A549 (cell line): ENCODE measurements at regions not wholly inside any gene's neighbourhood (a gene's known extent, or its start where the extent isn't known, plus 50 kb on each side); places are given as distances from the start of the nearest gene placed in this dataset.

Source experiments
- POLR2A ChIP-seq: IDR thresholded peaks from 2 replicates; pipeline ENCODE4 v1.6.1; 2012; ENCODE audit warnings: mild to moderate bottlenecking, low read length
- RAD21 ChIP-seq, 2 experiments: fragments of >200 bp in 1 of 2; sonication (Bioruptor Twin) in 1 of 2; formaldehyde crosslinking in 1 of 2; IDR thresholded peaks in 1 of 2; conservative IDR thresholded peaks in 1 of 2; 2 replicates in 1 of 2; 3 replicates in 1 of 2; pipeline ENCODE4 v1.6.1; 2012 to 2018; ENCODE audit warnings: inconsistent platforms in 1 of 2
- RCOR1 ChIP-seq: fragments of 150-350 bp; IDR thresholded peaks from 2 replicates; pipeline ENCODE4 v1.6.1; 2014; ENCODE audit warnings: antibody characterized with exemption, low read length, low read depth
- SMC3 ChIP-seq: fragments of >200 bp; sonication (Bioruptor Twin); formaldehyde crosslinking; IDR thresholded peaks from 3 replicates; pipeline ENCODE4 v1.6.1; 2018; ENCODE audit warnings: inconsistent platforms
- TP53 ChIP-seq: fragments of 250-450 bp; sonication (Bioruptor Pico); IDR thresholded peaks from 2 replicates; pipeline ENCODE4 v1.5.0; 2021; ENCODE audit warnings: mild to moderate bottlenecking, moderate library complexity
- TF ChIP-seq, protein P1 (sequence below): fragments of >200 bp; sonication (Bioruptor Twin); formaldehyde crosslinking; IDR thresholded peaks from 3 replicates; pipeline ENCODE4 v1.5.1; 2016
- TF ChIP-seq, protein P2 (sequence below): IDR thresholded peaks from 2 replicates; pipeline ENCODE4 v1.6.1; 2012

DNA sequence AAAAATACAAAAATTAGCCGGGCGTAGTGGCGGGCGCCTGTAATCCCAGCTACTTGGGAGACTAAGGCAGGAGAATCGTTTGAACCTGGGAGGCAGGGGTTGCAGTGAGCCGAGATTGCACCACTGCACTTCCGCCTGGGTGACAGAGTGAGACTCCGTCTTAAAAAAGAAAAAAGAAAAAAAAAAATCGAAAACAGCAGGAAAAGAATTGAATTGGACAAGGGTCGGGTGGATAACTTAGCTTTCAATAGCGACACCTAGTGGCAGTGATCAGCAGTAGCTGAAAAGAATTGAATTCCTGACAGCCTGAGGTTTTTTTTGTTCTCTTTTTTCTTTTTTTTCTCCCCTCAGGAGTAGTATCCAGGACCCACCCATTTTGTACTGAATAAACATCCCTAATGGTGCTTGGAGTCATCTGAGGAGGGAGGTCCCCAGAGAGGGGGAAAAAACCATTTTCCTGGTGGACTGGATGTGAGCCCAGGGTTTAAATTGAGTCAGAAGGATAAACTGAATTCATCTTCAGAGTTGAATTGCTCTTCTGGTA lies 55.1 kb downstream of the CYCS start:
- peak; percentile 85 to 89 for TF ChIP-seq RAD21 (conservative IDR thresholded peaks at IDR 0.05 in 1 of 2, IDR thresholded peaks at IDR 0.05 in 1 of 2)
- TF ChIP-seq, protein P1, sequence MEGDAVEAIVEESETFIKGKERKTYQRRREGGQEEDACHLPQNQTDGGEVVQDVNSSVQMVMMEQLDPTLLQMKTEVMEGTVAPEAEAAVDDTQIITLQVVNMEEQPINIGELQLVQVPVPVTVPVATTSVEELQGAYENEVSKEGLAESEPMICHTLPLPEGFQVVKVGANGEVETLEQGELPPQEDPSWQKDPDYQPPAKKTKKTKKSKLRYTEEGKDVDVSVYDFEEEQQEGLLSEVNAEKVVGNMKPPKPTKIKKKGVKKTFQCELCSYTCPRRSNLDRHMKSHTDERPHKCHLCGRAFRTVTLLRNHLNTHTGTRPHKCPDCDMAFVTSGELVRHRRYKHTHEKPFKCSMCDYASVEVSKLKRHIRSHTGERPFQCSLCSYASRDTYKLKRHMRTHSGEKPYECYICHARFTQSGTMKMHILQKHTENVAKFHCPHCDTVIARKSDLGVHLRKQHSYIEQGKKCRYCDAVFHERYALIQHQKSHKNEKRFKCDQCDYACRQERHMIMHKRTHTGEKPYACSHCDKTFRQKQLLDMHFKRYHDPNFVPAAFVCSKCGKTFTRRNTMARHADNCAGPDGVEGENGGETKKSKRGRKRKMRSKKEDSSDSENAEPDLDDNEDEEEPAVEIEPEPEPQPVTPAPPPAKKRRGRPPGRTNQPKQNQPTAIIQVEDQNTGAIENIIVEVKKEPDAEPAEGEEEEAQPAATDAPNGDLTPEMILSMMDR, result peak; percentile 95
- TF ChIP-seq SMC3, result peak; percentile 88
- TF ChIP-seq, protein P2, sequence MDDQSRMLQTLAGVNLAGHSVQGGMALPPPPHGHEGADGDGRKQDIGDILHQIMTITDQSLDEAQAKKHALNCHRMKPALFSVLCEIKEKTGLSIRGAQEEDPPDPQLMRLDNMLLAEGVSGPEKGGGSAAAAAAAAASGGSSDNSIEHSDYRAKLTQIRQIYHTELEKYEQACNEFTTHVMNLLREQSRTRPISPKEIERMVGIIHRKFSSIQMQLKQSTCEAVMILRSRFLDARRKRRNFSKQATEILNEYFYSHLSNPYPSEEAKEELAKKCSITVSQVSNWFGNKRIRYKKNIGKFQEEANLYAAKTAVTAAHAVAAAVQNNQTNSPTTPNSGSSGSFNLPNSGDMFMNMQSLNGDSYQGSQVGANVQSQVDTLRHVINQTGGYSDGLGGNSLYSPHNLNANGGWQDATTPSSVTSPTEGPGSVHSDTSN, result no peak
- no peak for TF ChIP-seq POLR2A
- TF ChIP-seq RCOR1, result no peak
- TF ChIP-seq TP53 (CRISPR knock-in tag), result no peak
